ENCODE measurements at regions not wholly inside any gene's neighbourhood (a gene's known extent, or its start where the extent isn't known, plus 50 kb on each side); places are given as distances from the start of the nearest gene placed in this dataset.
A peak's percentile ranks its signal among the peaks of the same experiment; 100 is the strongest.

- DNase-seq, result peak in 1 of 2 experiments; percentile 71
- H3K36me3 ChIP-seq, result no peaks in the 10 kb centered on the region
- peak overlapping the region; percentile 23 for H3K4me3 ChIP-seq
- peak overlapping the region; percentile 78 for H3K27ac ChIP-seq
- peaks cover 66% of the 10 kb centered on the region for H3K4me1 ChIP-seq
- H3K27me3 ChIP-seq, result no peaks in the 10 kb centered on the region
- no peaks in the 10 kb centered on the region for H3K9me3 ChIP-seq (replicated peaks)
These were observed 336.3 kb upstream of the PITX2 start for GRCh38 chr4:110959041-110959643.

- H3K27ac ChIP-seq, result no peak overlapping the region
- no peaks in the 10 kb centered on the region for H3K36me3 ChIP-seq
- no peak overlapping the region for H3K4me3 ChIP-seq
- no peaks in the 10 kb centered on the region for H3K27me3 ChIP-seq
- DNase-seq, result no peak
- peaks cover 74% of the 10 kb centered on the region for H3K4me1 ChIP-seq
- no peaks in the 10 kb centered on the region for H3K9me3 ChIP-seq (replicated peaks)
These were observed 338.2 kb upstream of the PITX2 start for GRCh38 chr4:110961066-110961465.

GRCh38 chr4:110962616-110963015, 339.7 kb upstream of the PITX2 start:
- Histone ChIP-seq H3K4me3 (no peak overlapping the region), H3K36me3 (no peaks in the 10 kb centered on the region), H3K27me3 (no peaks in the 10 kb centered on the region), H3K27ac (peak overlapping the region; percentile 86), H3K9me3 (replicated peaks) (no peaks in the 10 kb centered on the region), H3K4me1 (peaks cover 72% of the 10 kb centered on the region)
- peak in 1 of 2 experiments; percentile 24 for DNase-seq

- DNase-seq, result peak; percentile 60 to 84
- peaks cover 69% of the 10 kb centered on the region for H3K4me1 ChIP-seq
- no peaks in the 10 kb centered on the region for H3K27me3 ChIP-seq
- no peaks in the 10 kb centered on the region for H3K36me3 ChIP-seq
- peak overlapping the region; percentile 48 for H3K4me3 ChIP-seq
- H3K9me3 ChIP-seq (replicated peaks), result no peaks in the 10 kb centered on the region
- H3K27ac ChIP-seq, result peak overlapping the region; percentile 86
These were observed 340.9 kb upstream of the PITX2 start for GRCh38 chr4:110963662-110964280.

GRCh38 chr4:110967936-110968335, 345.1 kb upstream of the PITX2 start:
- Histone ChIP-seq H3K27me3 (no peaks in the 10 kb centered on the region), H3K4me3 (no peak overlapping the region), H3K36me3 (no peaks in the 10 kb centered on the region), H3K27ac (no peak overlapping the region; the same call in 1 of the 2 replicates), H3K9me3 (replicated peaks) (no peaks in the 10 kb centered on the region), H3K4me1 (peaks cover 42% of the 10 kb centered on the region)
- no peak for DNase-seq

GRCh38 chr4:110970642-110971041, 347.8 kb upstream of the PITX2 start:
- peaks cover 25% of the 10 kb centered on the region for H3K4me1 ChIP-seq
- H3K36me3 ChIP-seq, result no peaks in the 10 kb centered on the region
- peak in 1 of 2 experiments; percentile 38 for DNase-seq
- no peaks in the 10 kb centered on the region for H3K27me3 ChIP-seq
- no peak overlapping the region for H3K27ac ChIP-seq
- no peaks in the 10 kb centered on the region for H3K9me3 ChIP-seq (replicated peaks)
- H3K4me3 ChIP-seq, result no peak overlapping the region

GRCh38 chr4:110975338-110975737, 352.5 kb upstream of the PITX2 start:
- Histone ChIP-seq H3K27me3 (no peaks in the 10 kb centered on the region), H3K4me1 (peaks cover 8% of the 10 kb centered on the region), H3K36me3 (no peaks in the 10 kb centered on the region), H3K27ac (no peak overlapping the region), H3K4me3 (no peak overlapping the region), H3K9me3 (replicated peaks) (no peaks in the 10 kb centered on the region; the same call in 1 of the 2 replicates)
- no peak for DNase-seq

- H3K4me3 ChIP-seq, result no peak overlapping the region
- peaks cover 24% of the 10 kb centered on the region for H3K4me1 ChIP-seq
- no peak overlapping the region for H3K27ac ChIP-seq
- no peak for DNase-seq
- H3K36me3 ChIP-seq, result no peaks in the 10 kb centered on the region
- no peaks in the 10 kb centered on the region; the same call in 1 of the 2 replicates for H3K9me3 ChIP-seq (replicated peaks)
- no peaks in the 10 kb centered on the region for H3K27me3 ChIP-seq
These were observed 354.7 kb upstream of the PITX2 start for GRCh38 chr4:110977554-110977953.

GRCh38 chr4:110978761-110979160, 355.9 kb upstream of the PITX2 start:
- DNase-seq, result no peak
- no peak overlapping the region for H3K27ac ChIP-seq
- no peaks in the 10 kb centered on the region for H3K27me3 ChIP-seq
- peaks cover 24% of the 10 kb centered on the region for H3K4me1 ChIP-seq
- H3K4me3 ChIP-seq, result no peak overlapping the region
- H3K36me3 ChIP-seq, result no peaks in the 10 kb centered on the region
- no peaks in the 10 kb centered on the region; the same call in 1 of the 2 replicates for H3K9me3 ChIP-seq (replicated peaks)

- peaks cover 32% of the 10 kb centered on the region for H3K4me1 ChIP-seq
- no peak overlapping the region for H3K4me3 ChIP-seq
- DNase-seq, result no peak
- no peaks in the 10 kb centered on the region; the same call in 1 of the 2 replicates for H3K9me3 ChIP-seq (replicated peaks)
- no peak overlapping the region for H3K27ac ChIP-seq
- H3K27me3 ChIP-seq, result no peaks in the 10 kb centered on the region
- H3K36me3 ChIP-seq, result no peaks in the 10 kb centered on the region
These were observed 359.6 kb upstream of the PITX2 start for GRCh38 chr4:110982486-110982885.

- no peaks in the 10 kb centered on the region for H3K9me3 ChIP-seq (replicated peaks)
- no peaks in the 10 kb centered on the region for H3K36me3 ChIP-seq
- H3K4me3 ChIP-seq, result peak overlapping the region; percentile 10; the same call in 1 of the 2 replicates
These were observed 365.8 kb upstream of the PITX2 start for GRCh38 chr4:110988722-110989121.

GRCh38 chr4:110989125-110989524, 366.2 kb upstream of the PITX2 start:
- Histone ChIP-seq H3K27ac (peak overlapping the region; percentile 72), H3K4me3 (no peak overlapping the region), H3K27me3 (no peaks in the 10 kb centered on the region), H3K4me1 (peaks cover 24% of the 10 kb centered on the region), H3K36me3 (no peaks in the 10 kb centered on the region), H3K9me3 (replicated peaks) (no peaks in the 10 kb centered on the region)
- DNase-seq, result no peak

More at GRCh38 chr4:110988722-110989121, 365.8 kb upstream of the PITX2 start:
- no peaks in the 10 kb centered on the region for H3K27me3 ChIP-seq
- peaks cover 24% of the 10 kb centered on the region for H3K4me1 ChIP-seq
- H3K27ac ChIP-seq, result peak overlapping the region; percentile 72
- DNase-seq, result peak; percentile 71 to 90

GRCh38 chr4:110994781-110995180, 371.9 kb upstream of the PITX2 start:
- no peaks in the 10 kb centered on the region for H3K36me3 ChIP-seq
- H3K4me1 ChIP-seq, result no peaks in the 10 kb centered on the region
- H3K9me3 ChIP-seq (replicated peaks), result no peaks in the 10 kb centered on the region
- no peak overlapping the region for H3K4me3 ChIP-seq
- DNase-seq, result no peak
- no peak overlapping the region for H3K27ac ChIP-seq
- no peaks in the 10 kb centered on the region for H3K27me3 ChIP-seq

- H3K27me3 ChIP-seq, result no peaks in the 10 kb centered on the region
- no peaks in the 10 kb centered on the region for H3K4me1 ChIP-seq
- no peak overlapping the region for H3K27ac ChIP-seq
- DNase-seq, result no peak
- no peaks in the 10 kb centered on the region for H3K9me3 ChIP-seq (replicated peaks)
- no peaks in the 10 kb centered on the region for H3K36me3 ChIP-seq
- no peak overlapping the region for H3K4me3 ChIP-seq
These were observed 375.4 kb upstream of the PITX2 start for GRCh38 chr4:110998320-110998719.

GRCh38 chr4:111011458-111011857, 388.6 kb upstream of the PITX2 start:
- H3K27me3 ChIP-seq, result no peaks in the 10 kb centered on the region

GRCh38 chr4:111013846-111014245, 391.0 kb upstream of the PITX2 start:
- Histone ChIP-seq H3K36me3 (no peaks in the 10 kb centered on the region), H3K27ac (no peak overlapping the region), H3K27me3 (no peaks in the 10 kb centered on the region), H3K9me3 (replicated peaks) (no peaks in the 10 kb centered on the region), H3K4me3 (no peak overlapping the region), H3K4me1 (peaks cover 38% of the 10 kb centered on the region)
- DNase-seq, result no peak

More at GRCh38 chr4:111011458-111011857, 388.6 kb upstream of the PITX2 start:
- Histone ChIP-seq H3K4me3 (no peak overlapping the region), H3K27ac (no peak overlapping the region), H3K9me3 (replicated peaks) (no peaks in the 10 kb centered on the region), H3K4me1 (peaks cover 16% of the 10 kb centered on the region), H3K36me3 (no peaks in the 10 kb centered on the region)
- DNase-seq, result no peak

Measured in SJCRH30 (cell line).